Astrocyte (in vitro differentiated cells and primary cell): ENCODE measurements at regions not wholly inside any gene's neighbourhood (a gene's known extent, or its start where the extent isn't known, plus 50 kb on each side); places are given as distances from the start of the nearest gene placed in this dataset.

Experiments
- EZH2 ChIP-seq: IDR thresholded peaks from 2 replicates; pipeline ENCODE4 v1.6.1; 2012; ENCODE audit warnings: mild to moderate bottlenecking, low read length, inconsistent platforms; ENCODE audit not compliant: insufficient read depth
- TF ChIP-seq, protein P1 (sequence below): IDR thresholded peaks from 2 replicates; pipeline ENCODE4 v1.5.1; 2011; ENCODE audit warnings: low read depth, mild to moderate bottlenecking, inconsistent platforms, low read length, moderate library complexity; ENCODE audit not compliant: insufficient read depth

DNA sequence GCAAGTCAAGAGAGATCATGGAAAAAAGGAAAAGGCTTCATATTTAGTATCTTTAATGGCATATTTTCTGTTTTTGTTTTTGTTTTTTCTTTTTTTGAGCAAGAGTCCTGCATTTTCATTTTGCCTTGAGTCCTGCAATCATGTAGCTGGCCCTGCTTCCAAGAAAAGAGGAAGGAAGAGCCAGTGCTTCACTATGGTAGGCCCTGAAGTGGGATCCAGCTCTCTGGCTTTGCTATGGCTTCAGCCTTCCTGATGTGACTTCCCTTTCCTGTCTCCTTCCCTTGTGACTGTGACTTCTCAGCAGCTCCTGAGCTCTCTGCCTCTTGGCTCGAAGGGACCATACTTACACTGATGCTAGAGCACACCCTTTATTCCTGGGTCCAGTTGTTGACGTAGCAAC is 512.3 kb downstream of the INHBA start:
- TF ChIP-seq, protein P1, sequence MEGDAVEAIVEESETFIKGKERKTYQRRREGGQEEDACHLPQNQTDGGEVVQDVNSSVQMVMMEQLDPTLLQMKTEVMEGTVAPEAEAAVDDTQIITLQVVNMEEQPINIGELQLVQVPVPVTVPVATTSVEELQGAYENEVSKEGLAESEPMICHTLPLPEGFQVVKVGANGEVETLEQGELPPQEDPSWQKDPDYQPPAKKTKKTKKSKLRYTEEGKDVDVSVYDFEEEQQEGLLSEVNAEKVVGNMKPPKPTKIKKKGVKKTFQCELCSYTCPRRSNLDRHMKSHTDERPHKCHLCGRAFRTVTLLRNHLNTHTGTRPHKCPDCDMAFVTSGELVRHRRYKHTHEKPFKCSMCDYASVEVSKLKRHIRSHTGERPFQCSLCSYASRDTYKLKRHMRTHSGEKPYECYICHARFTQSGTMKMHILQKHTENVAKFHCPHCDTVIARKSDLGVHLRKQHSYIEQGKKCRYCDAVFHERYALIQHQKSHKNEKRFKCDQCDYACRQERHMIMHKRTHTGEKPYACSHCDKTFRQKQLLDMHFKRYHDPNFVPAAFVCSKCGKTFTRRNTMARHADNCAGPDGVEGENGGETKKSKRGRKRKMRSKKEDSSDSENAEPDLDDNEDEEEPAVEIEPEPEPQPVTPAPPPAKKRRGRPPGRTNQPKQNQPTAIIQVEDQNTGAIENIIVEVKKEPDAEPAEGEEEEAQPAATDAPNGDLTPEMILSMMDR = no peak
- no peak for TF ChIP-seq EZH2
